ENCODE measurements at regions not wholly inside any gene's neighbourhood (a gene's known extent, or its start where the extent isn't known, plus 50 kb on each side); places are given as distances from the start of the nearest gene placed in this dataset.

DNA sequence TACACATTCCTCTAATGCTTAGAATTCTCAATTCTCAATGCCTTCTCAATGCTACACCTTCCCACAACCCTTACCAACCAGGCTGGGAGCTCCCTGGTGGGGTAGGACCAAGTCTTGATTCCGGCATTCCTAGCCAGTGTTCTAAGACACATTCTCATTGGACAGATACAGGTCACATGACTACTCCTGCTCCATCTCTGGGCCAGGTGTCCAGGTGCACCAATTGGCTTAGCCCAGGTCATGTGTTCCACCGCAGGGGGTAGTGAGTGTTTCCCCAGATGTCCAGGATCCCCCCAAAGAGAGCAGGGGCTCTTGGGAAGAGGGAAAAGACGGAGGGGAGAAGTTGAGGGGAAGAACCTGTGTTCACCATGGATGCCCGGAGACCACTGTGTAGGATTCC is 58.7 kb upstream of the MLN start:
- no peak for DNase-seq

DNA sequence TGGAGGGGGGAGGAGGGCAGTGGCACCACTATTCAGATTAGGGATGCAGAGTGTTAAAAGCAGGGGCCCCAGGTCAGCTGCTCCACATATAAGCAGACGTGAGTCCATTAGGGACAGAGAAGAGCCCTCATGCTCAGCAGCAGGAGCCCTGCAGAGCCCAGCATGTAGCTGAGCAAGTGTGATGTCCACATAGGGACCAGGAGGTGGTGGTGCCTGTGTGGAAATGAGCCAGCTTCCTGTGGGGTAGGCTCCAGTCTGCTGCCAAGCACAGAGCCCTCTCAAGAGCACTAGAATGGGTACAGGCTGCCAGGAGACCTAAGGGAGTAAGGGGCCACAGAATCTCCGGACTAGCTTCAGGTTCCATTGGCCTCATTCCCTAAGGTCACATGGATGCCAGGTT is 57.9 kb upstream of the MLN start:
- no peak for DNase-seq

DNA sequence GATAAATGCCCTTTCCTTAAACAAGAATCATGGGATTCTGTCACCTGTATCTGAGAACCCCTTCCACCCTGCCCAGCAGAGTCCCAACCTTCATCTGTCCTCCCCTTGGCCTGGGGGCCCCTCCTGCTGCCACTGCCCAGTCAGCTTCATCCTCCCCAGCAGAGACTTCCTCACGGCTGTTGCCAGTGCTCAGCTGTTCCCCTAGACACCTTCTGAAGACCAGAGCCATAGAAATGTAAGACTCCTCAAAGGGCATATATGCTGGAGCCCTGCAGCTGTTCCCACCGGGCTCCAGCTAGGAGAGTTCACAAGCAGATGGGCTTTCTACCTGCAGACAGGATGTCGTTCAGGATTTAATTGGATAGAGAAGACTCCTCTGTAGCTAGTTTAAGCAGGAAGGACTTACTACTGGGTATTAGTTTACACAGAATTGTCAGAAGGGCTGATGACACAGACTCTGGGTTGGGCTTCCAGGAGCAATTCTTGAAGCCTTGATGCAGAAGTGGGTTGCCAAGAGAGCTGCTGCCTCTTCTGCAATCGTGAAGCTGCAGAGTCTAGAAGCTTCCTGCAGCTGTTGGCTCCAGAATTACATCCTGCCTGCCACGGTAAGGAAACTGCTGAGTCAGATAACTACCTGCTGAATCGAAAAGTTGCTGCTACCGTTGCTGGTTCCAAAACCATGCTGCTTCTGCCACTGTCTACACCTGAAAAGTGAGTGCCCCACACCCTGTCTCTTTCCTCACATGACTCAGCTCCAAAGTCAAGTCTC is 57.1 kb upstream of the MLN start:
- no peak for DNase-seq

GRCh38 chr6:33860006-33860405 is 56.2 kb upstream of the MLN start:
- no peak for DNase-seq

DNA sequence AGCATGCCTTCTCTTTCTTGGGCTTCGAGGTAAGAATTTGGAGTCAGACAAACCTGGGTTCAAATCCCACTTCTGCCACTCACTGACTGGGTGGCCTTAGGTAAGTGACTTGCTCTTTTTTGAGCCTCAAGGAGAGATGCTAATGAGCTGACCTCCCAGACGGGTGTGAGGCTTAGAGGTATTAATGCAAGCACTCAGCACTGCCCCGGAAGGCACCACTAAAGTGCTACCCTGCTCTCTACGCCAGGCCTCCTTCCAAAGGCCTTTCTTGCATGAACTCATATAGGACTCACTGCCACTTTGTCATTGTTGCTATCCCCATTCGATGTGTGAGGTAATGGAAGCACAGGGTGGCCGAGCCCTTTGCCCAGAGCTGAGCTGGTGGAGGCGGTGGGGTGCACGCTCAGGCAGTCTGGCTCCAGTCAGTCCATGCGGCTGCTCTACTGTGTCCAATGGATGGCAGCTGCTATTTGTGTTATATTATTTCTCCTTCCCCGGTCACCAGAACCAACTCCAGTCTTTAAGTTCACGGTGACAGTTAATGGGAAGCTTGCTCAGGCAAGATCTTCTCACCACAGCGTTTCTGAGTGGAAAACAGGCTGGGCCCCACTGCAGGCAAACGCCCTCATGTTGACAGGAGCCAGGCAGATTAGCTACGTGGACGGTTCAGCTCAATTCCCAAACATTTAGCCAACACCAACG is 55.2 kb upstream of the MLN start:
- no peak for DNase-seq

DNA sequence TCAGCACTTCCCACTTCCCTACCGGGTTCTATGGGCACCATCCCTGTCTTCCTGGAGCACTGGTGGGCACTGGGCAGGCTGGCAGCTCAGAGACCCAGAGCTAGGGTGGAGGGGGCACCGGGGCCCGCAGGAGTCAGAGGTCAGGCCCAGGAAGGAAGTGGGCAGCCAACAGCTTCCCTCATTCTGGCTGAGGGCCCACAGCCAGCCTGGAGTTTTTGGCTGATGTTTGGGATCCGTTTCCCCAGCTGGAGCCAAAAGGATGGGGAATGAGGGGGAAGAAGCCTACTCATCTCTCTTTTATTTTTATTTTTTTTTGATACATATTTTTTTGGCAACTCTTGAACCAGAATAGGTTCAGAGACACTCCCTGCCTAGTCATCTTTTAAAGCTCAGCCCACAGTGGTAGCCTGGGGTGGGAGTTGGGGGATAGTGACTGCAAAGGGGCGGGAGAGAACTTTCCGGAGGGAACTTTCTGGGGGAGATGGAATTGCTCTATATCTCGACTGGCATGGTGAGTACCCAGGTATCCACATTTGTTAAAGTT is 54.2 kb upstream of the MLN start:
- no peak for DNase-seq

GRCh38 chr6:33857093-33857931 is 53.5 kb upstream of the MLN start:
- no peak for DNase-seq

GRCh38 chr6:33856655-33857054 is 52.9 kb upstream of the MLN start:
- no peak for DNase-seq

GRCh38 chr6:33856031-33856590 is 52.3 kb upstream of the MLN start:
- DNase-seq = no peak

GRCh38 chr6:33854572-33855030 is 50.8 kb upstream of the MLN start:
- no peak for DNase-seq

DNA sequence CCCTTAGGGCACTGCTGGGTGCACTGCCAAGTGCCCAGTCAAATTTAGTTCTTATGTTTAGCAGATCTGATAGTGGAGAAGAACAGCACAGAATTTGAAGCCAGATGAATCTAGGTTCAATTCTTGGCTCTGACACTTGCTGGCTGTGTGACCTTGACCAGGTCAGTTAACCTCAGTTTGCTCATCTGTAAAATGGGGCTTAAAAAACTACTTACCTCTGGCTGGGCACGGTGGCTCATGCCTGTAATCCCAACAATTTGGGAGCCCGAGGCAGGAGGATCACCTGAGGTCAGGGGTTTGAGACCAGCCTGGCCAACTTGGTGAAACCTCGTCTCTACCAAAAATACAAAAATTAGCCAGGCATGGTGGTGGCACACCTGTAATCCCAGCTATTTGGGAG is 49.9 kb upstream of the MLN start:
- no peak for DNase-seq

Data from SW 1271 (cell line).